PC-3 (cell line): ENCODE measurements at regions not wholly inside any gene's neighbourhood (a gene's known extent, or its start where the extent isn't known, plus 50 kb on each side); places are given as distances from the start of the nearest gene placed in this dataset.

Experiments
- CTCF ChIP-seq: fragments of 300-600 bp; sonication (generic); conservative IDR thresholded peaks from 2 replicates; pipeline ENCODE4 v1.5.1; 2017; ENCODE audit warnings: antibody characterized with exemption, low read depth, mild to moderate bottlenecking, low read length
- EZH2 ChIP-seq: fragments of 300-600 bp; sonication (generic); IDR thresholded peaks from one replicate; pipeline ENCODE4 v1.6.1; 2017; ENCODE audit warnings: antibody characterized with exemption, mild to moderate bottlenecking, low read length; ENCODE audit not compliant: unreplicated experiment
- EZH2phosphoT487 ChIP-seq: fragments of 300-600 bp; sonication (generic); IDR thresholded peaks from 2 replicates; pipeline ENCODE4 v1.6.1; 2018; ENCODE audit warnings: mild to moderate bottlenecking, antibody characterized with exemption, low read length, borderline replicate concordance

GRCh38 chr2:217219164-217219520 lies 359.3 kb upstream of the TNP1 start:
- TF ChIP-seq CTCF (no peak), EZH2phosphoT487 (no peak), EZH2 (no peak)
